HG03520 (cell line): ENCODE measurements at regions not wholly inside any gene's neighbourhood (a gene's known extent, or its start where the extent isn't known, plus 50 kb on each side); places are given as distances from the start of the nearest gene placed in this dataset.
"Not testable (repeated sequence)": the region's sequence is repeated elsewhere in the genome, so short reads cannot be mapped to it uniquely, and the experiment has no call there.

Experiments used
- ATAC-seq: cut with Tn5 transposase; IDR thresholded peaks from one replicate; pipeline ENCODE4 v1.9.1; 2021; ENCODE audit warnings: mild to moderate bottlenecking, moderate library complexity; ENCODE audit not compliant: unreplicated experiment

DNA sequence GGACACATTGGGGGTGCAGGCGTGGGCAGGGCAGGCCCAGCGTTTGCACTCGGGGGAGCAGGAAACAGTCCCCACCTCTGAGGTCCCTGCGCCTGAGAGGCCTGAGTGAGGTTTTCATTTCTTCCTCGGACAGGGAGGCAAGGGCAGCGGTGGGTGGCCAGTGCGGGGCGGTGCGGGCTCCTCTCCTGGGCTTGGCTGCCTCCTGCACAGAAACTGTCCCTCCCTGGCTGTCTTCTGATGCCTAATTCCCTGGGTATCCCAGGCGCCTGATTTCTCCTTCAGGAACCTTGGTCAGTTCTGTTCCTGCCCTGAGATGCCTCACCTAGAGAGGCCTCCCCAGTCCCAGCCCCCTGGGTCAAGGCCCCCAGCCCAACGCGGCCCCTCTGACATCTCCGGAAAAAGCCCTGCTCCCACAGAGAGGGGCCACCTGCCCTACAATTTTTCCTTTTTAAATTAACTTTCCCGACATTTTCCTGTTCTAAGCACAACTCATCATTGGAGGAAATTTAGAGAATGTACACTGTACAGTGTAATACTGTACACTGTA is 260.3 kb downstream of the ADGRD1 start:
- ATAC-seq: no peak

DNA sequence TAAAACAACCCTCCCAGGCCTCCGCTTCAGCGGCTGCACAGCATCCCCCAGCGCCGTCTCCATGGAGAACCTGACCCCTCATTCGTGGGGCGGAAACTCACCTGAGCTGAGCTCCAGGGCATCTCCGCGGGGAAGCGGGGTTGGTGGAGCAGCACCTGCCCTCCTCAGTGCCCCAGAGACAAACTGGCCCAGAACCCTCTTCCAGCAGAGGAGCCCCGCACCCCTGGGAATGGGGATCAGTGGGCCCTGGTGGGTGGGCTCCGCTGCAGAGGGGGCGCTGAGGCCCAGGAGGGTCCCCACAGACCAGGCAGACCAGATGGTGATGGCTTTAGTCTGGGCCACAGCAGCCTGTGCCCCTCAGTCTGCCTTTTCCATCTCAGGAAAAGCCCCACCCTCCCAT is 261.2 kb downstream of the ADGRD1 start:
- ATAC-seq: not testable (repeated sequence)

DNA sequence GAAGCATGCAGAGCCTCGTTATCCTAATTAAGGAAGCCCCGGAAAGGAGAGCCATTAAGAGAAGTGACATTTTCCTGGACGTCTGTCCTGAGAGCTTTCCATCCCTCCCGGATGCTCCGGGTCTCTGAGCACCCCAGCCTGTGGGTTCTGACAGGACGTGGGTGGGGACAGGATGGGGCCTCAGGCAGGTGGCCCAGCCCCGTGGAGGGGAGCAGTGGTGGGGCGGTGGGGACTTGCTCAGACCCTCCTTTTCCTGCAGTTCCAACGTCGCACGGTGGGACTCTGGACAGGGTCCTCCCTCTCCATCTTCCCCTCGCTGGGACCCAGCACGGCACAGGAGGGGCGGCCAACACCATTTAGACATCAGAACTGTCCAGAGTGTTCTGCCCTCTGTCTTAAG is 262.9 kb downstream of the ADGRD1 start:
- ATAC-seq: not testable (repeated sequence)

DNA sequence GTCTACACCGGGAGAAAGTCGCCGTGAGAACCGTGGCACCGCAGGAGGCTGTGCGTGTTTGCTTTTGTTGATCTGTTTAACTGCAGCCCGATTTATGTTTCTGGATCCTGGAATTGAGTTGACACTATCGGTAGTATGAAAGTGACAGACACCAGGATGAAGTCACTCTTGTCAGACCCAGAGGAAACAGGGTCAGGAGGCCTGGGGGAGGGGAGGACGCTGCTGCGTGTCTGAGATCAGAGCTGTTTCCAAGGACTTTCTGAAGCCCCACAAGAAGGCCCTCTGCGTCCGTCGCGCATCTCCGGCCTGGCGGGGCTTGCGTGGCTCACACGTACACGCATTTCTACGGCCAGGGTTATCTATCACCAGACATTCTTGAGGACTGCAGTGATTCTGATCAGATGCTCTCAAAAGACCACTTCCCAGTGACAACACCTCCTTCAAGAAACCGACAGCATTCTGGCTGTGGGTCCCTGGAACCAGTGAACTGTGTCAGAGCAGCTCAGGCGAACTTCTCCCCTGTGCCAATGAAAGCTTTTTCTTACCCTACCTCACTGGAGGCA is 263.4 kb downstream of the ADGRD1 start:
- ATAC-seq: no peak

DNA sequence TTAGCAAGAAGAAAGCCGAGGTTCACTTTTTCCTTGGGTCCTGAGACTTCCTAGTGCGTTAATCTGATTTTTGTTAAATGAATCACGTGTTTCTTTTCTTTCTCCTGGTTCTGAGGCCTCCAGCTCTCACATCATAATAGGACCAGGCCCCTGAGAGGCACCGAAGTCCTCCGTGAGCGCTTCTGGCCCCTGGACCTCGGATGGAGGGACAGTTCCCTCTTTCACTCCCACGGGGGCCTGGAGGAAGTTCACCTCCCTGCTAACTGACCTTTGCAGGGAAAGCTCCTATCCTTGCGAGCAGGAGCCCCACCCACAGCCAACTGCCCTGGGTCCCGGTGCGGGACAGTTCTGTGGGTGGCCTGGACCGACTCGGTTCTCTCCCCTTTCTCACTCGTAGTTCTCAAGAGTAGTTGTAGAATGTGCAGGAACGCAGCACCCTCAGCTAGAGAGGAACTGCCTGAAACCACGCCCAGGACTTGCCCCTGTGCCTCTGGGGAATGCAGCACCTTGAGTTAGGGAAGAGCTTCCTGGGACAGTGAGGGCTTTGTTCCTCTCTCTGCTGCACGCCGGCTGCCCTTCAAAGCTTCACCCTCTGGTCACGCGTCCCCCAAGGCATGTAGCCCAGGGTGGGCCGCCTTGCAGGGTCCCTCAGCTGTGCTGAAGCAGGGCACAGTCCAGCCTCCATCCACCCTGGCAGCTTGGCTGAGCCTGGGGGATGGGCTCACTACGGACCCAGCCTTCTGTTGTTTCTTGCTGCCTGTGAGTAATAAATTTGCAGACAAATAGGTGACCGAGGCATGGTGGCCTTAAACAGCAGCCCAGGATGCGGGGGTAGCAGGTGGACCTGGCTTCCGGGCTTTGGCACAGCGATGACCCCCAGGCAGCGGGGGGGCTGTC is 264.6 kb downstream of the ADGRD1 start:
- ATAC-seq: no peak

DNA sequence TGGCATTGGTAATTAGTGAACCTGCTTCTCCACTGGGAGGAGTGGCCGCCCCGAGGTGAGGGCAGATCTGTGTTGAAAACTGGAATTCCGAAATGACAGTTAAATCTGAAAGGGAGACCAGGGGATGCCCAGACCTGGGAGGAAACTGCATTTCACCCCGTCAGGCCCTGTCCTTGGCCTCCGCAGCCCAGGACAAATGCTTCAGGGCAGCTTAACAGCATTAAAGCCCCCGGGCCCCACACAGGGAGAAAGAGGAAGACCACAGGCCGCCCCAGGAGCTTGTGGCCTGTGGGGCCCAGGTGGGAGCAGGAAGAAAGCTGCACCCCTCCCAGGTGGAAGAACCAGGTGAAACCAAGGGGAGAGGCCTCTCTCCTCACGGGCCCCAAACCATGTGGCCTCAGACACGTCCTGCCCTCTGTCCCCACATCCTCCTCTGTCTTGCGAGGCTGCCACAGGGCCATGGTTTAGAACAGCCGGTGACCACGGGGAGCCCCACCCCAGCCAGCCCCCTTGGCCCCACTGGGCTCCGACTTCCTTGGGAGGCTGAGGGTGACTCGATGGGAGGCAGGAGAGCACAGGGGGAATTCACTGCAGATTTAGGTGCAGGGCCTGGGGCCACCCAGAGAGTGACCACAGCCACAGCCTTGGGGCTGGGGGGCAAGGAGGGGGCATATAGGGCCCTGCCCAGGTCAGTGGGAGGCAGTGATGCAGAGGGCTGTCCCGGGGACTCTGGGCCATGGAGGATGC is 265.4 kb downstream of the ADGRD1 start:
- ATAC-seq: no peak

DNA sequence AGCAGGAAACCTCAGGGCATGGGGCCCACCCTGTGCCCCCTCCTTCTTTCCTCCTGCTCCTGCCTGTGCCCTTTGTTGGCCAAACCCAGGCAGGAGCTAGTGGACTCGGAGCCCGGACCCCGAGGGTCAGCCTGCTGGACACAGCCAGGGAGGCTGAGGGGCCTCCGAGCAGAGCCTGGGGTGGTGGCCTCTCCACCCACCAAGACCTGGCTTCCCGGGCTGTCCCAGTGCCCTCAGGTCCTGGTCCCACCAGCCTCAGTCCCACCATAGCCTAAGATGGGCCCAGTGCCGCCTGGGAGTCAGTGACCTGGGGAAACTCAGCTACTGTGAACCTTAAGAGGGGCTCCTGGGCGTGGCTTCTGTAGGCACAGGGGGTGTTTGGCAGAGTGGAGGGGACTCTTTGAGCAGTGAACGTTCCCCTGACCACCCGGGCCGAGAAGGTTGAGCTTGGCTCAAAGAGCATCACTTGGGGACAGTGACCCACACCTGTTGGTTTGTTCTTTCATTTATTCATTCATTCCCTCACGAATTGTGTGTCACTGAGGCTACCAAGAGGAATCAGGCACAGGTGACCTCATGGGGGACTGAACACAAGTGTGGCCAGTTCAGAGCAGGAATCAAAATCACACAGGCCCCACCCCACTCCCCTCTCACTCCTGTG is 266.1 kb downstream of the ADGRD1 start:
- ATAC-seq: no peak

DNA sequence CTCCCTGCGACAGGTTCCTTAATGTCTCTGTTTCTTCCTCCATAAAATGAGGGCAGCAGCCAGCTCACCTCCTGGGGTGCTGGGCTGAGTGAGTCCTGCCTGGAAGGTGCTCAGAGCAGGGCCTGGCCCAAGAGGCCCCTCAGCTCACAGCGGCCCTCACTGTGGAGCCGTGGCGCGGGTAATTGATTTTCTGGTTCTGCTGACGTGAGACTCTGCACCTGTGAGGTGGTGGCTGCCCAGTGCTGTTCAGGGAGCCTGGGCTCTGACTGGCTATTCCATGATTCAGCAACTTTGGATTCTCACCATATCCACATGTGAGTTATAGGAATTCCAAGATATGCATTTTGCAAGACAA is 266.6 kb downstream of the ADGRD1 start:
- ATAC-seq: no peak

DNA sequence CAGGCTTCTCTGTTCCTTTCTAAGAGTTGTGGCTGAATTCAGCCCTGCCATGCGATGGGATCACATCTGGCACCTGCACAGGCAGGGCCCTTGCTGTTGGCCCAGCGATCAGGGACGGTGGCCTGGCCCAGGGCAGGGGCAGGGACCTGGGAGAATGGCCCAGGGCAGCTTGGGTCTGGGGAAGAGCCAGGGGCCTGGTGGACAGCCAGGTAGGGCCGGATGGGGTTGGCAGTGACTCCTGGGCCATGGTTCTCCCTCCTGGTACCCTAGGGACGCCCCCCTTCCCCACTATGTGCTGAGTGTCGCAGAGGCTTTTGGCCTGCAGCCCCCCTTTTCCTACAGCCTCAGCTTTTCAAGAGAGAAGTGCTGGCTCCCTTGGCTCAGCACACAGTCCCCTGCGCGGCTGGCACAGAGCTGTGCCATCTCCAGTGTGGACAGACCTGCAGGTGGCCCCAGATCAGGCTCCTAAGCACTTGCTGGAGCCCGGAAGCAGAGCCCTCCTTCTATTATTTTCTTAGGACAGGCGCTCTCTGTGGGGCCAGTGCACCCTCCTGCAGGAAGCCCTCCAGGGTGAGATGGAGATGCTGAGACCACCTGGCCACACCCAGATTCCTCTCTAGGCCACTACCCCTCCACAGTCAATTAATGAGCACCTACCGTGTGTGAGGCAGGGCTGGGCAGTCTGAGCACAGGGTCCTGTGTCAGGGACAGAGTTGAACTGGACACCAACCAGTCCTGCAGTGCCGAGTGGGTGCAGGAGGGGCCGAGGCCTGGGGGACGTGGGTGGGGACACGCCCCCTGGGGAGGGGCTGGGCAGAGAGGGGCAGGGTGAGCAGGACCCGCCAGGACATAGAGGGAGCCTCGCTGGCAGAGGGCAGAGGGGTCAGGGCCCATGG is 267.6 kb downstream of the ADGRD1 start:
- ATAC-seq: no peak

DNA sequence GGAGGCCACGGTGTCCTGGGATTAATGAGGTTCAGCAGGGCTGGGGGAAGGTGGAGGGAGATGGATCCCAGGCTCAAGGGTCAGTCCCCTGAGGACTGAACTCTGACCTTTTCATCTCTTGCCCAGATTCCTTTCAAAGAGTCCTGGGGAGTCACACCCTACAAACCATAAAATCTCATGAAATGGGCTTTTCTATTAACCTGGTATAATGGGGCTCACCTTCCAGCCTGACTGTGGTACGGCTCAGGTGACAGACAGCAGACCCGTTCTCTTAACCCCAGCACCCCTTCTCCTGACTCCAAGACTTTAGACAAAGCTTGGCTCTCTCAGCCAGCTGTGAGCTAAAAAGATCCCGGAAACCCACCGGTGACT is 268.2 kb downstream of the ADGRD1 start:
- ATAC-seq: no peak

DNA sequence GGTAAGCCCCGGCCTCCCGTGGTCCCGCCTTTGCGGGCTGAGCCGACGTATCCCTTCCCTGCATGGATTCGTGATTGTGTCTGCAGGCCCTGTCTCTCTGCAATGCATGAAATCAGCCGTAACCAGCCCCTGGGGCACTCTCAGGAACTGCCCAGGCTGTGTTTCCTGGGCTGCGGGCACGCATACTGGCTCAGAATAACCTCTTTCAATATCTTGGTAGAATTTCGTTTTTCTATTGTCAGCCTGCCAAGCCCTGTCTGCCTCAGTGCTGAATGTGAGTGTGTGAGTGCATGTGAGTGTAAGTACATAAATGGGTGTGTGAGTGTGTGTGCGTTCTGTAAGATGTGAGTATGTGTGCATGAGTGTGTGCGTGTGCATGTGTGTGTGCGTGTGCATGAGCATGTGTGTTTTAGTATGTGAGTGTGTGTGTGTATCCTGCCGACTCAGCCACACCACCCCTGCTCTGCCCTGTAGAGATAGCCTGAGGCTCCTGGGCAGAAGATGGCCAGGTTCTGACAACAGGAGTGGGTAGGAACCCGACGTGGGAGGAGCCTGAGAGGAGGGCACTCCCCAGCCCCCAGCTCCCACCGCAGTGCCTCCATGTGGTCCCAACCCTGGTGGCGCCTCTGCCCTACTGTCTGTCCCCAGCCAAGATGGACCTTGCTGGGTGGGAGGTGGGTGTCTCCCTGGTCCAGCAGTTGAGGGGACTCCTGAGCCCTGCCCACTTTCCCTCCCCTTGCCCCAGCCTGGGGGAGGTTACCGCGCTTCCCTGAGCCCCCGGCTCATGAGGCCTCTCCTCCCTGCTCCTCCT is 268.8 kb downstream of the ADGRD1 start:
- ATAC-seq: no peak

DNA sequence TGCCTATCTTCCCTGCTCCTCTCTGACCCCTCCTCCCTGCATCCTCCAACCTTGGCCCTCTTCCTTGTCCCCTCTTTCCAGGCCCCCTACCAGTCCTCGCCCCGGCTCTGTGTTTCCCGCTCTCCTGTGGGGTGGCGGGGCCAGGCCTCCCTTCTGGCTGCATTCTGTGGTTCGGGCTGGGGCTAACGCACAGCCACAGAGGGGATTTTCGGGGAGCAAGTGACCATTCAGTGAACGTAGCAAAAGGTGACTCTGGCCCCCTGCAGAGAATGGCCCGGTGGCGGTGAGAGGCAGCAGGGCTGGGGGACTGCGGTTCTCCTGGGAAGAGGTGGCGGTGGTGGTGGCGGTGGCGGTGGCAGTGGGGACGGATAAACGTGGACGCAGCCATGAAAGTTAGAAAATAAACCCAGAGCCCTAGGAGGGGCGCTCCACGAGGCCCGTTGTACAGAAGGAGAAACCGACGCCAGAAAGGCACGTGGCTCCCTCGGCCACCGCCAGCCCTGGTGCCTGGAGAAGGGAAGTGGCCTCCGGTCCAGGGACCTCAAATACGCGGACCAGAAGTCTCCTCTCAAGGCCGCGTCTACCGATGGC is 269.6 kb downstream of the ADGRD1 start:
- ATAC-seq: no peak

DNA sequence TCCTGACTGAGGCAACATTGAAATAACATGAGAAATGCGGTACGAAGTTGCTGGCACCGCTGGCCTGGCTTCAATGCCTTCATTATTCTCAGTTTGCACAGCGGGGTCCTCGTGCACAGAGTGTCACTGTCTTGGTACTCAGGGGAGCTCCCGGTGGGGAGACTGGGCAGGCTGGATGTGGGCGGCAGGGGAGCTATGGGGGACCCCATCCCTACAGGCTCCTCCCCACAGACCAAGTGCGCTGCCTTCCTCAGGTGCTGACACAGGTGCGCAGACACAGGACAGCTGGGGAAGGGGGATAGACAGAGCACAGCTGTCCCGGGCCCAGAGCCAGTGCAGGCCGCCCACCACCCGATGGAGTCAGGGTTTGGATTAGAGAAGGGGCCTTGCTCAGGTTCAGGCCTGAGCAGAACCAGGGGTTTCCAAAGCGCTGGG is 270.1 kb downstream of the ADGRD1 start:
- no peak for ATAC-seq

DNA sequence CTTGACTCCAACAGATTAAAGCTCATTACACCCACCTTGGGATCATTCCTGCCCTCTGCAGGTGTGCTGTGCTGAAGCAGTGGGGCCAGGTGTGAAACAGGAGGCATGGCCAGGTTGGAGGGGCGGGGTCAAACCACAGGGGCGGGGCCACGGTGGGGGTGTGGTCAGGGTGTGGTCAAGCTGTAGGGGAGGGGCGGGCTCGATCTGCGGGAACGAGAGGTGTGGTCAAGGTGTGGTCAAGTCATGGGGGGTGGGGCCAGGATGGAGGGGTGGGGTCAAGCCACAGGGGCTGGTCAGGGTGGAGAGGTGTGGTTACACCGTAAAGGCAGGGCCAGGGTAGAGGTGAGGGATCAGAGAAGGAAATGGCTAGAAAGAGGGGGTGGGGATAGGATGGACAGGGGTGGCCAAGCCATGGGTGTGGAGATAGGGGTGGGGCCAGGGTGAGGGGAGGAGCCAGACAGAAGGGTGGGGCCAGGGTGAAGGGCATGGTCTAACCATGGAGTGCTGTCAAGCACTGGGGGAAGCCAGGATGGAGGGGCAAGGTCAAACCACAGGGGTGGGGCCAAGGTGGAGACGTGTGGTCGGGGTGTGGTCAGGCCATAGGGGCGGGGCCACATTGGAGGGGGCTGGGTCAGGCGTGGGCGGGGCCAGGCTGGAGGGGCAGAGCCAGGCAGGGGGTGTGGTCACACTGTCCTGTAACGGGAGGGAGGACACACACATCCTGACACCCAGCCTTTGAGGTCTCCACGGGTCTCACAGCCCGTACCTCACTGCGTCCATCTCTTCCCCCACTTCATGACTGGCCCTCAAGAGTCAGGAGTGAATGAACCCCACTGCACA is 270.7 kb downstream of the ADGRD1 start:
- not testable (repeated sequence) for ATAC-seq

DNA sequence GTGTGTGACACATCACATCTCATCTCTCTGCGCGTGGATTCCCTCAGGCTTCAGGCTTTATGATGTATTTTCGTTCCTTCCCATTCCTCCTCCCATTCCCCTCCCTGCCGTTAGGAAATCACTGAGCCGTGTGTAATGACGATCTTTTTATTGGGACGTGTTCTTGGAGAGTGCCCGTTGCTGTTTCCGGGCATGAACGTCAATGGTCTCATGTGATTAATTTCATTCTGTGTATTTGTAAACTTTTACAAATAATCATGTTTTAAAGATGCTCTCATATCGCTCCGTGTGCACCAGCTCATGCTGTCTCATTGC is 271.3 kb downstream of the ADGRD1 start:
- ATAC-seq: not testable (repeated sequence)

DNA sequence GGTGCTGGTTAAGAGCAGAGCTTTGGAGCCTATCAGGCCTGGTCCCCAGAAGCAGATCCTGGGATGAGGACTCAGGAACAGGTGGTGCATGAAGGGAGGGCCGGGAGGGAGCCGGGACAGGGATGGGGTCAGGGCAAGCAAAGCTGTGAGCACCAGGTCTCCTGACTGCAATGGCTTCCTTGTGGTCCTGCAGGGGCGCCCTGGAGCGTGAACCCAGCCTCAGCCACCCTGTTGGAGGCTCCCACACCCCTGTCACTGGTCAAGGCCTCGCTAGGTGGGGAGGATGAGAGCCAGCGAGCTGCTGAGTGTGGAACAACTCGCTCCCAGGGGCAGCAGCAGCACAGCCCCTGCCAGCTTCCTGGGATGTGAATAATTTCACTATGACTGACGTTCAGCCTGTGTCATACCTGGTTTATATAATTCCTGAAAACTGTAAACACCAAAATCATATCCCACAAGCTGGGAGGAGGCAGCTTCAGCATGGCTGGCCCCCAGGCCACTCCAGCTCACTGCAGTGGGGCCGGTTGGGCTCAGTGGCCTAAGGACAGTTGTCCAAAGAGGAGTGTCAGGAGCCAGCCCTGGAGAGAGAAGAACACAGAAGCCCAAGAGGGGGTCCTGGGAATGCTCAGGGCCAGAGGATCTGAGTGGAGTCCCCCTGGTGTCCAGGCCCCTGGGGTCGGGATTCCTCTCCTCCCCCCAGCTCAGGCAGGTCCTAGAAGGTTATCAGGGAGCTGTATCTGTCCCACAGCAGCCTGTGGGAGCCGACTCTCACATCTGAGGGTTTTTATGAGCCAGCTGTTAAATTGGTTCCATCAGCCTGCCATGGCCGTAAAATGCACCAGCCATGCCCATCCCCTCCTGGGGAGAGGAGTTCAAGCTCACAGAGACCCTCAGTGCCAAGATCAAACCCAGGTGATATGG is 272.9 kb downstream of the ADGRD1 start:
- no peak for ATAC-seq

DNA sequence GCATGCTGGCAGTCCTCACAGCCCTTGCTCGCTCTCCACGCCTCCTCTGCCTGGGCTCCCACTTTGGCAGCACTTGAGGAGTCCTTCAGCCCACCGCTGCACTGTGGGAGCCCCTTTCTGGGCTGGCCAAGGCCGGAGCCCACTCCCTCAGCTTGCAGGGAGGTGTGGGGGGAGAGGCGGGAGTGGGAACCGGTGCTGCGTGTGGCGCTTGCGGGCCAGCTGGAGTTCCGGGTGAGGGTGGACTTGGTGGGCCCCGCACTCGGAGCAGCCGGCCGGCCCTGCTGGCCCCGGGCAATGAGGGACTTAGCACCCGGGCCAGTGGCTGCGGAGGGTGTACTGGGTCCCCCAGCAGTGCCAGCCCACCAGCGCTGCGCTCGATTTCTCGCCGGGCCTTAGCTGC is 273.9 kb downstream of the ADGRD1 start:
- ATAC-seq: not testable (repeated sequence)
